Endothelial cell of umbilical vein (primary cell): ENCODE measurements at regions not wholly inside any gene's neighbourhood (a gene's known extent, or its start where the extent isn't known, plus 50 kb on each side); places are given as distances from the start of the nearest gene placed in this dataset.

ENCODE experiments used
- BruUV-seq: library from RNA; stranded (reverse); fragments of 400-500 nt; replicated peaks from 2 replicates; lab custom pipeline; 2021; lab: Mats Ljungman, UMichigan
- CTCF ChIA-PET: fragments of 300-600, 350-600 bp; sonication (Branson Sonifier 250); formaldehyde crosslinking; loops from one replicate; lab custom pipeline; 2021; ENCODE audit warnings: antibody characterized with exemption, inconsistent platforms; lab: Charles Lee
- POLR2A ChIA-PET: fragments of 300-600, 350-600 bp; sonication (Branson Sonifier 250); formaldehyde crosslinking; loops from one replicate; lab custom pipeline; 2021; ENCODE audit warnings: antibody characterized with exemption, inconsistent platforms; lab: Charles Lee
- DNase-seq: peaks from one replicate; pipeline ENCODE4 v3.0.0-alpha.2; 2011; ENCODE audit warnings: low read depth, low spot score
- FAIRE-seq: peaks from 2 replicates; lab custom pipeline; 2011; peaks lifted over from hg19 to GRCh38; lab: Jason Lieb, UNC
- H2AFZ ChIP-seq: 2 replicates; pipeline ENCODE4 v1.6.0; 2012; ENCODE audit warnings: low read depth, low read length, control low read depth, inconsistent platforms
- H3K27ac ChIP-seq: 2 replicates; pipeline ENCODE4 v1.5.1; 2011; ENCODE audit warnings: low read depth, mild to moderate bottlenecking, control low read depth, low read length, moderate library complexity; ENCODE audit not compliant: insufficient read depth
- H3K27me3 ChIP-seq, 2 experiments: 2 replicates each; pipeline versions ENCODE4 v1.6.0 to v1.6.1; 2011; ENCODE audit warnings: low read length in 2 of 2, mixed read lengths in 1 of 2; ENCODE audit not compliant: control insufficient read depth in 2 of 2, insufficient read depth in 2 of 2
- H3K36me3 ChIP-seq, 2 experiments: 2 replicates in 1 of 2; 3 replicates in 1 of 2; pipeline ENCODE4 v1.5.1; 2011; ENCODE audit warnings: low read length in 2 of 2, mild to moderate bottlenecking in 1 of 2, moderate library complexity in 1 of 2; ENCODE audit not compliant: control insufficient read depth in 2 of 2, insufficient read depth in 2 of 2; ENCODE audit errors: extremely low read depth in 1 of 2
- H3K4me1 ChIP-seq: 3 replicates; pipeline ENCODE4 v1.5.1; 2011; ENCODE audit warnings: mild to moderate bottlenecking, low read length; ENCODE audit not compliant: control insufficient read depth, insufficient read depth; ENCODE audit errors: extremely low read depth
- H3K4me2 ChIP-seq: 2 replicates; pipeline ENCODE4 v1.6.1; 2011; ENCODE audit warnings: low read length, control low read depth, mixed read lengths; ENCODE audit not compliant: insufficient read depth
- H3K4me3 ChIP-seq, 3 experiments: fragments of 200-600 bp in 1 of 3; sonication (generic), shearing (Covaris generic) in 1 of 3; replicated peaks in 1 of 3; 2 replicates each; pipeline ENCODE4 v1.5.1; 2011 to 2016; ENCODE audit warnings: control low read depth in 3 of 3, low read length in 3 of 3, mild to moderate bottlenecking in 2 of 3, inconsistent platforms in 1 of 3, low read depth in 1 of 3, moderate library complexity in 1 of 3; ENCODE audit not compliant: insufficient read depth in 1 of 3
- H3K79me2 ChIP-seq: 2 replicates; pipeline ENCODE4 v1.6.0; 2012; ENCODE audit warnings: low read length, inconsistent platforms; ENCODE audit not compliant: control insufficient read depth, insufficient read depth
- H3K9ac ChIP-seq: replicated peaks from 2 replicates; pipeline ENCODE3; 2011; ENCODE audit warnings: low read length, control low read depth; ENCODE audit not compliant: insufficient read depth; ENCODE audit errors: extremely low read depth
- H3K9me1 ChIP-seq: replicated peaks from 3 replicates; pipeline ENCODE4 v1.6.0; 2011; ENCODE audit warnings: mild to moderate bottlenecking, low read length; ENCODE audit not compliant: control insufficient read depth, insufficient read depth; ENCODE audit errors: extremely low read depth
- H3K9me3 ChIP-seq: replicated peaks from 2 replicates; pipeline ENCODE4 v1.5.1; 2012; ENCODE audit warnings: low read length, inconsistent platforms; ENCODE audit not compliant: control insufficient read depth, insufficient read depth
- H4K20me1 ChIP-seq: replicated peaks from 2 replicates; pipeline ENCODE3; 2011; ENCODE audit warnings: mild to moderate bottlenecking, low read length; ENCODE audit not compliant: control insufficient read depth, insufficient read depth; ENCODE audit errors: extremely low read depth
- EZH2 ChIP-seq: IDR thresholded peaks from 2 replicates; pipeline ENCODE4 v1.6.1; 2012; ENCODE audit warnings: borderline replicate concordance, low read depth, mild to moderate bottlenecking, moderate library complexity, low read length, inconsistent platforms; ENCODE audit not compliant: severe bottlenecking
- FOS ChIP-seq: IDR thresholded peaks from 2 replicates; pipeline ENCODE4 v1.6.1; 2011; ENCODE audit warnings: mild to moderate bottlenecking, low read length, moderate library complexity, borderline replicate concordance; ENCODE audit not compliant: insufficient read depth
- GATA2 ChIP-seq: IDR thresholded peaks from 2 replicates; pipeline ENCODE4 v1.7.0; 2011; ENCODE audit warnings: low read depth, mild to moderate bottlenecking, moderate library complexity, mixed read lengths, low read length; ENCODE audit not compliant: insufficient read length, insufficient read depth
- JUN ChIP-seq: IDR thresholded peaks from 2 replicates; pipeline ENCODE4 v1.6.1; 2011; ENCODE audit warnings: borderline replicate concordance, low read depth; ENCODE audit not compliant: insufficient read length, insufficient read depth
- MYC ChIP-seq: IDR thresholded peaks from one replicate; pipeline ENCODE4 v1.6.1; 2011; ENCODE audit warnings: mild to moderate bottlenecking, low read depth, low read length
- POLR2A ChIP-seq: IDR thresholded peaks from 2 replicates; pipeline ENCODE4 v1.6.1; 2012; ENCODE audit warnings: low read depth, mild to moderate bottlenecking, control low read depth, low read length
- POLR2AphosphoS5 ChIP-seq: IDR thresholded peaks from 2 replicates; pipeline ENCODE4 v1.6.1; 2012; ENCODE audit warnings: low read depth, mild to moderate bottlenecking, control low read depth, low read length, moderate library complexity; ENCODE audit not compliant: insufficient read depth
- dilution Hi-C: fragments of 300-500 bp; cut with MboI; formaldehyde crosslinking; loops from one replicate; pipeline ENCODE4 v1.15.0; 2019; ENCODE audit warnings: low sequenced_read_pairs; ENCODE audit not compliant: extremely low pct_ligation_motif_present
- intact Hi-C: fragments of 100-400 bp; cut with micrococcal nuclease; formaldehyde crosslinking; loops from one replicate; pipeline ENCODE4 v1.10.0; 2022
- TF ChIP-seq, protein P1 (sequence below), 2 donors: IDR thresholded peaks; 1 replicate in 1 of 2; 2 replicates in 1 of 2; pipeline ENCODE4 v1.5.1; 2011; ENCODE audit warnings: low read length in 2 of 2, mild to moderate bottlenecking in 2 of 2, moderate library complexity in 2 of 2, control low read depth in 1 of 2, inconsistent platforms in 1 of 2, low read depth in 1 of 2; ENCODE audit not compliant: insufficient read depth in 1 of 2; ENCODE audit errors: extremely low read depth in 1 of 2

GRCh38 chr12:81930037-81930436, 170.9 kb upstream of the PPFIA2 start:
- H2AFZ ChIP-seq, result no peak overlapping the region
- no peak for FAIRE-seq
- H3K4me1 ChIP-seq, result no peaks in the 10 kb centered on the region
- no peak overlapping the region for H3K4me2 ChIP-seq
- intact Hi-C loops, result no loop called here
- no peak for TF ChIP-seq EZH2
- no peak for TF ChIP-seq GATA2
- no peak for TF ChIP-seq POLR2A
- BruUV-seq, result no TSS peak
- no peaks in the 10 kb centered on the region for H3K36me3 ChIP-seq
- no peaks in the 10 kb centered on the region for H3K9me3 ChIP-seq
- no peak overlapping the region for H3K4me3 ChIP-seq
- CTCF ChIA-PET, result no interaction called here
- POLR2A ChIA-PET, result no interaction called here
- no peaks in the 10 kb centered on the region for H4K20me1 ChIP-seq
- H3K9ac ChIP-seq, result no peak overlapping the region
- dilution Hi-C loops, result no loop called here
- no peak overlapping the region for H3K27ac ChIP-seq
- H3K27me3 ChIP-seq, result no peaks in the 10 kb centered on the region
- H3K79me2 ChIP-seq, result no peaks in the 10 kb centered on the region
- no peaks in the 10 kb centered on the region for H3K9me1 ChIP-seq
- DNase-seq, result no peak

DNA sequence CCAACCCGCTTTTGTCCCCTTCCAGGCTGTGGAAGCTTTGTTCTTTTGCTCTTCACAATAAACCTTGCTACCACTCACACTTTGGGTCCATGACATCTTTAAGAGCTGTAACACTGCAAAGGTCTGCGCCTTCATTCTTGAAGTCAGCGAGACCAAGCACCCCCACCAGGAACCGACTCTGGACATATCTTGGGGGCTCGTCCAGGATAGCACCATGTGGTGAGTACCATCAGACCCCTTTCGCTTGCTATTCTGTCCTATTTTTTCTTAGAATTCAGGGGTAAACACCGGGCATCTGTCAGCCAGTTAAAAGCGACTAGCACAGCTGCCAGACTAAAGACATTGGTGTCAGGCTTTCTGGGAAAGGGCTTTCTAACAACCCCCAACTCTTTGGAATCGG, 137.6 kb upstream of the PPFIA2 start:
- no peaks in the 10 kb centered on the region for H3K9me1 ChIP-seq
- no peak overlapping the region for H3K27ac ChIP-seq
- H3K79me2 ChIP-seq, result no peaks in the 10 kb centered on the region
- ChIA-PET CTCF (interaction anchor here (1.2 kb wide), 1 partner anchor 10 kb away, joined by 4 read pairs; no protein-coding TSS in a partner anchor), POLR2A (no interaction called here)
- H2AFZ ChIP-seq, result no peak overlapping the region
- H3K4me3 ChIP-seq, result no peak overlapping the region
- no peaks in the 10 kb centered on the region for H3K9me3 ChIP-seq
- DNase-seq (no peak), FAIRE-seq (no peak)
- no peak overlapping the region for H3K4me2 ChIP-seq
- BruUV-seq, result no TSS peak
- no peaks in the 10 kb centered on the region for H4K20me1 ChIP-seq
- no peak overlapping the region for H3K9ac ChIP-seq
- H3K36me3 ChIP-seq, result no peaks in the 10 kb centered on the region
- no peaks in the 10 kb centered on the region for H3K27me3 ChIP-seq
- no peak for TF ChIP-seq FOS
- no peak for TF ChIP-seq GATA2
- TF ChIP-seq JUN, result no peak
- no peak for TF ChIP-seq EZH2
- TF ChIP-seq POLR2A, result no peak
- TF ChIP-seq, protein P1, sequence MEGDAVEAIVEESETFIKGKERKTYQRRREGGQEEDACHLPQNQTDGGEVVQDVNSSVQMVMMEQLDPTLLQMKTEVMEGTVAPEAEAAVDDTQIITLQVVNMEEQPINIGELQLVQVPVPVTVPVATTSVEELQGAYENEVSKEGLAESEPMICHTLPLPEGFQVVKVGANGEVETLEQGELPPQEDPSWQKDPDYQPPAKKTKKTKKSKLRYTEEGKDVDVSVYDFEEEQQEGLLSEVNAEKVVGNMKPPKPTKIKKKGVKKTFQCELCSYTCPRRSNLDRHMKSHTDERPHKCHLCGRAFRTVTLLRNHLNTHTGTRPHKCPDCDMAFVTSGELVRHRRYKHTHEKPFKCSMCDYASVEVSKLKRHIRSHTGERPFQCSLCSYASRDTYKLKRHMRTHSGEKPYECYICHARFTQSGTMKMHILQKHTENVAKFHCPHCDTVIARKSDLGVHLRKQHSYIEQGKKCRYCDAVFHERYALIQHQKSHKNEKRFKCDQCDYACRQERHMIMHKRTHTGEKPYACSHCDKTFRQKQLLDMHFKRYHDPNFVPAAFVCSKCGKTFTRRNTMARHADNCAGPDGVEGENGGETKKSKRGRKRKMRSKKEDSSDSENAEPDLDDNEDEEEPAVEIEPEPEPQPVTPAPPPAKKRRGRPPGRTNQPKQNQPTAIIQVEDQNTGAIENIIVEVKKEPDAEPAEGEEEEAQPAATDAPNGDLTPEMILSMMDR (IDR thresholded peaks at IDR 0.05; ENCODE audit: extremely low read depth in 1 of 2, insufficient read depth in 1 of 2, low read depth in 1 of 2, low read length in 2 of 2), result no peak
- no peak for TF ChIP-seq POLR2AphosphoS5
- no peak for TF ChIP-seq MYC
- no peaks in the 10 kb centered on the region for H3K4me1 ChIP-seq
- intact Hi-C loops, result no loop called here
- dilution Hi-C loops, result no loop called here
